Kidney tubule cell (primary cell): ENCODE measurements at regions not wholly inside any gene's neighbourhood (a gene's known extent, or its start where the extent isn't known, plus 50 kb on each side); places are given as distances from the start of the nearest gene placed in this dataset.
A peak's percentile ranks its signal among the peaks of the same experiment; 100 is the strongest.
"Not testable (repeated sequence)": the region's sequence is repeated elsewhere in the genome, so short reads cannot be mapped to it uniquely, and the experiment has no call there.

Source experiments
- DNase-seq: peaks from one replicate; pipeline ENCODE4 v3.0.0-alpha.2; 2018; ENCODE audit warnings: low spot score

- peak; percentile 98 for DNase-seq
Measured at GRCh38 chr13:74289861-74290773, 155.9 kb upstream of the KLF12 start.

DNA sequence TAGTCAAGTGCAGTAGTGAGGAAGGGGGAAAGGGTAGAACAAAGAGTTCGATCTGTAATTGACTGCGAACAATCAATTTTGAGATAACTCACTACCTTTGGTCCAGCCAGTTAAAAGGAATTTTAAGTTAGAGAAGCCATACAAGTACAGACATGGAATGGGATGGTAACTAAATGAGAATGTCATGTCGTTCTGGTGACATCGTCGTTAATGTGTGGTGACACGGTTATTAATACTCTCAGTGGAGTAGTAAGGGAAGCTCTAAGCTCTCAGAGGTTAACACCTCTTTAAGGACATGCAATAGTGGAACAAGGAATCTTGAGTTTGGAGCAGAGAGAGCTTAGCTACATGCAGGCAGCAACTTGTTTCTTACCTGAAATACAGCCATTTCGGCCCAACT, 154.9 kb upstream of the KLF12 start:
- no peak for DNase-seq

DNA sequence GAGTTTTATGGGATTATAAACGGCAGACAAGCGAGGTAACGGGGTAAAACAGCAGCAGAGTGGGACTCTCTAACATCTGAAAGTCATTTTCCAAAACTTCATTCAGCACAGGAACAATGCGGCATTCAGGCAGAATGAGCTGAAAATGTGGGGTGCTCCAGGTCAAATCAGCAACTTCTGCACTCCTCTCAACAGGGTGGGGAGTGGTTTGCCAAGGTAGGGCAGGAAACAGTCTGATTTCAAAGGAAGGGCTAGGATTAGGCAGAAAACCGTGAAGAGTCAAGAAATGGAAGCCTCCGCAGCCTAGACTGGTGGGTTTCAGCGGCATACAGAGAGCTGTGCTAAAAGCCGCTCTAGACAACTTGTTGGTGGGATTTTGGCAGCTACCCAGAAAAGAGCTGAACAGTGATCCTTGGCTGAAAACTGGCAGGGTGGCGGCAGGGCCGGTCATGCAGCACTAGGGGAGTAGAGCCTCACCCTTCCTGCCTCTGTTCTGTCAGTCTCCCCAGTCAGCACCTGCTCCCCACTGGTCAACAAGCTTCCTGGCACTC, 154.2 kb upstream of the KLF12 start:
- peak; percentile 30 for DNase-seq

- peak; percentile 79 for DNase-seq
Measured at GRCh38 chr13:74287724-74288169, 153.5 kb upstream of the KLF12 start.

GRCh38 chr13:74280795-74281490, 146.7 kb upstream of the KLF12 start:
- no peak for DNase-seq

DNA sequence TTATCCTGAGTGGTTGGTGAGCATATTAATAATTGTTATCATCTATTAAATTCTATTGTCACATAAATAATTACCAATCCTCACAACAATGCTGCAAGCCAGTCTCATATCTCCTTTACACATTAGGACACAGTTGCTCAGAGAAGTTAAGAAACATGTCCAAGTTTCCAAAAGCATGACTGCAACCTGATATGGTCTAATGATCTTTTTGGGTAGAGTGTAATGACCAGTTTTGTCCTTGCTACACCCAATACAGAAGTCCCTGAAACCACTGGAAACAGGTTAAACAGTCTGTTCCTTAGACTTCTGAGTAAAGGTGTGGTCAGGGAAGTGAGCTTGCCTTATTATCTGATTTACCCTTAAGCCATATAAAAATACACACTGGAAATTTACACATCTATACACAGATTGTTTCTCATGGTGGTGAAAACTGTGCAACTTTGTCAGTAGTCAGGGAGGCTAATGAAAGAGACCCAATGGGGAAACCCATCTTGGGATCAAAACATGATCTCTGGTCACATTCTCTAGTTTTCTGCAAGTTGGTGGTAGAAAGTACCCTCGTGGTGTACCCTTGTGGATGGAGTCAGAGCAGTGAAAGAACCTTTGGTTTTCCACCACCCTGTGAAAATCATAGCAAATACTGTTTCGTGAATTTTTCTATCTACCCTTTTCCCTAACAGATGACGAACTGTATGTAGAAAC, 146.0 kb upstream of the KLF12 start:
- no peak for DNase-seq

DNA sequence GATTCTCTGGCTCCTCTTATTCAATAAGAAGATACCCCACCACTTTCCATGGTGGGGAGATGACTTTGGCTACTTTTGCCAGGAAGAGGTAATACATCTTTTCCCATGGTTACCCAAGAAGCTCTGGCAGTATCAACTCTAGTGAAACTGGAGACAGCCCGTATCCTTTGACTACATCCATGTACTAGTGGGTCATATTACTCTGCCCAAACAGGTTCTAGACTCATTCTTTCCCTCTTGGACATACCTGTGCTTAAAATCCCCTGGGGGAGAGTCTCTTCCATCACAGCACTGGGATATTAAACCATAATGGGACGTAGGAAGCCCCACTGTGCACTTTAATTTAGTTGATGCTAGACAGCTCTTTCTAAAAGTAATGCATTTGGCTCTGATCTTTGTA, 144.7 kb upstream of the KLF12 start:
- DNase-seq: no peak

GRCh38 chr13:74274916-74275315, 140.7 kb upstream of the KLF12 start:
- no peak for DNase-seq

DNA sequence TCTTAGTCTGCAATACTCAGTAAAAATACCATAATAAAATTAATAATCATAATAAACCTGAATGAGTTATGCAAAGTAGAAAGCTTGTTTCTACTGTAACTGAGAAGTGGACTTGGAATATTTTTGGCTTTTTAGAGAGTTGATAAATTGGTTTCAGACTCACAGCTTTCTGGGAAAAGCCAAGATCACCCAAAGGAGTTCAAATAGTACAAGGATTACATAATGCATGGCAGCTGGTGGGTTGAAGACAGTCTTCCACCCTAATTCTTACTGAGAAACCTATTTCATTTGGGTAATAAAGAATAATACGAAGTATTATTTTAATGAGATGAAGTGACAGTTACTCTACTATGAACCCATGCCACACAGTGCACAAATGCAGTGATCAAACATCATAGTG, 139.4 kb upstream of the KLF12 start:
- no peak for DNase-seq

DNA sequence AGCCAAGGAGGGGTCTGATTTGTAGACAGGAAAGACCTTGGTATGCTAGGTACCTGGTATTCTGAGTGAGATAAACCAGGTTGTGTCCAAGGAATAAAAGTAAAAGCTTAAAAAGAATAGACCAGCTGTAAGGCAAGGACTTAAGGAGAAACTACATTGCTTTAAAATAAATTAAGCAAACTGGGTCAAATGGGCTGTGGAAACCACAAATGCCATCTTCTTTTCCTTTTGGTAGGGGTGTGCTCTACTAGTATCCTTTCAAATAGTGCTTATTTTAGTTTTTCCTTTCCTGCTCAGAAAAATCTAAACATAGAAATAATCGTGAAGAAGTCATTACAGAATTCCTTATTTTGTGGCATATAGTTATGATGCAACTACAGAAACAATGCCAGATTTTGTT, 138.6 kb upstream of the KLF12 start:
- DNase-seq: no peak

DNA sequence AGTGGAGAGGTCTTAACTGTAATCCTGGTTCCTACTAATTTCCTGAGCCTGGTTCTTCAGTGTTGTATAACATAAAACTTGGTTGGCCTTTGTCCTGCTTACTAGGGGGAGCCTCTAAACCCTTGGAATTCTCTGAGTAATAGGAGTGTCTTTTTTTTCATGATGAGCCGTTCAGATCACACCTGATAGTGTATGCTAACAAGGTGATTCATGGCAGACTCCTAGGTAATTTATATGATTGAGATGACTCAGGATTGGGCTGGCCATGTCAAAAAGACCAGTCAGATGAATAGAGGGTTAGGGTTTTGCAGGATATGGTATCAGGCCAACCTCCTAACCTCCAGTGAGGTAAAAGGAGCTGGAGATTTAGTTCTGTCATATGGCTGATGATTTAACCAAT, 135.8 kb upstream of the KLF12 start:
- peak; percentile 86 for DNase-seq

DNA sequence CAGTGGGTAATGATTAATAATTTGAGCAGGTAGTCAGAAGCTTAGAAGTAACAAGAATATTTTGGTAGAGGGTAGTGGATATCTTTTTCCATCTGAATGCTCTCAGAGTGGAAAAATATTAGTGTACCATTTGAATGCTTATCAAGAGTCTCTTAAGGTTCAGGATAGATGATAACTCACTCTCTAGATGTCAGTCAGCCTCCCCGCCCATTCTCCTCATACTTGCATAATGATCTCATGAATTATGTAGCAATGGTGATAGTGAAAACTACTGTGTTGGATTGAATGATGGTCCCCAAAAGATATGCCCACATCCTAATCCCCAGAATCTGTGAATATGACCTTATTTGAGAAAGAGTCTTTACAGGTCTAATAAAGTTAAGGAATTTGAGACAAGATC, 132.7 kb upstream of the KLF12 start:
- DNase-seq: no peak

- no peak for DNase-seq
Measured at GRCh38 chr13:74266309-74266708, 132.1 kb upstream of the KLF12 start.

GRCh38 chr13:74264333-74264732, 130.1 kb upstream of the KLF12 start:
- no peak for DNase-seq

- not testable (repeated sequence) for DNase-seq
Measured at GRCh38 chr13:74260420-74260819, 126.2 kb upstream of the KLF12 start.

DNA sequence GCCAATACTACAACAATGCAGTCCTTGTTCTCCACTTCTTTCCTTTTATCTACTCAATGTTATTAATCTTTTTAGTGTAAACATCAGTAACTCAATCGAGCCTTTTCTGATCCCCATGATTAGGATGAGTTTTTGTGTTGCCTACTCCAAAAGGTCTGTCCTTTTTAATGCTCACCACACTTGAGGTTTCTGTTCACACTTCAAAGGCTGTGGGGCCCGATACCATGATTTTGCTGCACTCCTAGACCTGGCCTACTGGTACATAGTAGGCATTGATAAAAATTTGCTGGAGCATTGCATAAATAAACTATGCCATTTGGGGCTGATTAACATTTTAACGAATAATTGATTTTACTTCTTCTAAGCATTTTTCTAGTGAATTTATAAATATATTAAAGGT, 125.4 kb upstream of the KLF12 start:
- no peak for DNase-seq

- no peak for DNase-seq
Measured at GRCh38 chr13:74258961-74259360, 124.8 kb upstream of the KLF12 start.

DNA sequence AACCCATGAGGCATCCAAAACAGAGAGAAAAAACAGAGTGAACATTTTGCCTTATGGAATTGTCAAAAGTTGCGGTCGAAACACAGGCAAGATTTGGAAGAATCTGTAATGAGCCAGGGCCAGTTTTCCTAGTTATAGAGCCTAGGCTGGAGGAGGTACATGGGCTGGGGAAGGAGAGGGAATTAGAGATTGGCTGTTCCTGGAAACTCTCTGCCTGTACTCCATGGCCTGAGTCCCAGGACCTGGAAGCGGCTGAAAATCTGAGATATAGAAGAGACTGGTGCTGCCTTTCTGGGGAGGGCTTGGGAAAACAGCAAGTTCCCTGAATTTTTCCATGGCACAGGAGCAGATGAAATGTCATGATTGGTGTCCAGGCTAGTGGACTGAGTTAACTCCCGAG, 122.8 kb upstream of the KLF12 start:
- no peak for DNase-seq

DNA sequence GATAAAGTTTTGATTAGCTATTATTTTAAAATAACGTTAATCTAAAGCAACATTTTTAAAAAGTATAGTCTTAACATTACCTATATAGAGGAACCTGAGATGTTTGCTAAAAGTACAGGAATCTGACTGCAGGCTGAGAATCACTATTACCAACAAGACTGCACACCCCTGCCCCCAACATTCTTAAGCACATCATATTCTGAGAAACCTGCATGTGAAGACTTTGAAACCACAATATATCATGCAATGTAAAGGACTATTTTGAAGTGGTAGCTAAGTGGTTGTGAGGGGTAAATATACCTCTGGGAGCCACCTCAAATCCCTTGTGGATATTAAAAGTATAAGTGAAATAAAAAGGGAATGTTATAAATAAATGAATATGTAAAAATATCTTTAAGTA, 119.0 kb upstream of the KLF12 start:
- no peak for DNase-seq

GRCh38 chr13:74251778-74252519, 117.7 kb upstream of the KLF12 start:
- peak; percentile 10 for DNase-seq

DNA sequence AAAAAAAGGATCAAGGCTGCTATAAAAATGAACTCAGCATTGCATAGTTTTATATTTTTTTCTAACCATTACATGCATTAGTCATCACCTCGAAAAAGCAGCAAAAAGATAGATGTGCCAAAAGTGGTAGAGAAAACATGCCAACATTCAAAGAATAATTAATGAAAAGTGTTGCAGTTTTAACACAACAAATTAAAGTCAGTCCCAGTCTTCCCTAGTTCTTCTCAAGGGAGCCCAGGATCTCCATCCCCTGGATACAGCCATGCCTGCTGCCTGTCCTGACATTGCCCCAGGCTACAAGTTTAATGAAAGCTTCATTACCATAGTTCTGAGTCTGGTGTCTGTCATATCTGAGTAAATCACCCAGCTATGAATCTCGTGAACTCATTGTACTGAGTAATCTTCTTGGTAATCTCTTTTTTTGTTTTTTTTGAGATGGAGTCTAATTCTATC, 116.6 kb upstream of the KLF12 start:
- peak; percentile 23 for DNase-seq

DNA sequence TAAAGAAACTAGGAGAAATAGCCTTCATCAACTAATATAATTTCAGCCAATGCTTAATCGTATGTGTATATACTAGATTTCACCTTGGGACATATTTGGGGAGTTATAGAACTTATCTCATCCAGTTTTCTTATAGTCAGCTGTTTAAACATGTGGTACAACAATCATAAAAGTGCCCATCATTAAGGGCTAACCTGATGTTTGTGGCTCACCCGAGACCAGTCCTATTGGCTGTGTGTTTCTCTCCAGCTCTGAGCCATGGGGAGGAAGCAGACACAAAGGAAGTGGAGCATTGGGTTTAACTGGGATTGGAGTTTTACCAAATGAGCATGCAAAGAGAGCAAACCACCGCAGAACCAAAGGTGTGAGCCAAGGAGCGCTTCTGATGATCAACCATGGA, 114.3 kb upstream of the KLF12 start:
- DNase-seq: no peak
